ENCODE measurements at regions not wholly inside any gene's neighbourhood (a gene's known extent, or its start where the extent isn't known, plus 50 kb on each side); places are given as distances from the start of the nearest gene placed in this dataset.

- TF ChIP-seq CTCF (IDR thresholded peaks at IDR 0.05) (no peak), POLR2A (IDR thresholded peaks at IDR 0.05) (no peak)
These were observed 1411.8 kb upstream of the ACO1 start for GRCh38 chr9:30972654-30973053.

Data from right lobe of liver (tissue), 4 donors.